Stomach smooth muscle (tissue), 2 donors: ENCODE measurements at regions not wholly inside any gene's neighbourhood (a gene's known extent, or its start where the extent isn't known, plus 50 kb on each side); places are given as distances from the start of the nearest gene placed in this dataset.
"Not testable (repeated sequence)": the region's sequence is repeated elsewhere in the genome, so short reads cannot be mapped to it uniquely, and the experiment has no call there.

Experiments
- H3K27ac ChIP-seq: one replicate; pipeline ENCODE4 v1.7.0; 2013; ENCODE audit warnings: mild to moderate bottlenecking, low read length, inconsistent platforms
- H3K27me3 ChIP-seq, 2 donors: one replicate each; pipeline ENCODE4 v1.7.0; 2013; ENCODE audit warnings: low read length in 2 of 2; ENCODE audit not compliant: insufficient read depth in 2 of 2, control insufficient read depth in 1 of 2
- H3K36me3 ChIP-seq, 2 donors: one replicate each; pipeline ENCODE4 v1.7.0; 2013; ENCODE audit warnings: low read length in 2 of 2; ENCODE audit not compliant: control insufficient read depth in 2 of 2, insufficient read depth in 2 of 2
- H3K4me1 ChIP-seq: one replicate; pipeline ENCODE4 v1.7.0; 2013; ENCODE audit warnings: low read length; ENCODE audit not compliant: control insufficient read depth, insufficient read depth
- H3K4me3 ChIP-seq, 2 donors: one replicate each; pipeline ENCODE4 v1.7.0; 2013; ENCODE audit warnings: low read length in 2 of 2
- H3K9ac ChIP-seq, 2 donors: one replicate each; pipeline ENCODE4 v1.7.0; 2013; ENCODE audit warnings: low read length in 2 of 2, mild to moderate bottlenecking in 1 of 2
- H3K9me3 ChIP-seq, 2 donors: one replicate each; pipeline ENCODE4 v1.7.0; 2013; ENCODE audit warnings: low read length in 2 of 2; ENCODE audit not compliant: control insufficient read depth in 2 of 2
- donor health status: healthy.
- donor health status: Pancreatic carcinoma.

- H3K9ac ChIP-seq, result no peak overlapping the region
- no peak overlapping the region for H3K4me3 ChIP-seq
- H3K27ac ChIP-seq, result no peak overlapping the region
- no peaks in the 10 kb centered on the region for H3K36me3 ChIP-seq
- no peaks in the 10 kb centered on the region for H3K4me1 ChIP-seq
- no peaks in the 10 kb centered on the region for H3K27me3 ChIP-seq
- no peaks in the 10 kb centered on the region for H3K9me3 ChIP-seq
Observed at GRCh38 chr6:50390416-50390815, 322.9 kb upstream of the TFAP2D start.

- H3K9ac ChIP-seq, H3K4me3 ChIP-seq, H3K9me3 ChIP-seq, H3K27me3 ChIP-seq, H3K27ac ChIP-seq, H3K36me3 ChIP-seq, H3K4me1 ChIP-seq: not testable (repeated sequence)
Observed at GRCh38 chr6:50394139-50394538, 319.2 kb upstream of the TFAP2D start.

GRCh38 chr6:50404643-50405042 lies 308.7 kb upstream of the TFAP2D start:
- Histone ChIP-seq H3K27me3 (no peaks in the 10 kb centered on the region), H3K9ac (no peak overlapping the region), H3K4me3 (no peak overlapping the region), H3K36me3 (no peaks in the 10 kb centered on the region), H3K9me3 (no peaks in the 10 kb centered on the region), H3K4me1 (no peaks in the 10 kb centered on the region), H3K27ac (no peak overlapping the region)

- no peak overlapping the region for H3K27ac ChIP-seq
Observed at GRCh38 chr6:50410579-50410978, 302.7 kb upstream of the TFAP2D start.

GRCh38 chr6:50421041-50421440 lies 292.3 kb upstream of the TFAP2D start:
- H3K4me3 ChIP-seq, H3K27ac ChIP-seq, H3K36me3 ChIP-seq, H3K9me3 ChIP-seq, H3K4me1 ChIP-seq, H3K9ac ChIP-seq, H3K27me3 ChIP-seq: not testable (repeated sequence)

More at GRCh38 chr6:50410579-50410978, 302.7 kb upstream of the TFAP2D start:
- Histone ChIP-seq H3K27me3 (no peaks in the 10 kb centered on the region), H3K4me1 (no peaks in the 10 kb centered on the region), H3K9me3 (no peaks in the 10 kb centered on the region), H3K9ac (no peak overlapping the region), H3K36me3 (no peaks in the 10 kb centered on the region), H3K4me3 (no peak overlapping the region)

GRCh38 chr6:50427267-50427666 lies 286.1 kb upstream of the TFAP2D start:
- H3K27me3 ChIP-seq, result no peaks in the 10 kb centered on the region
- H3K9me3 ChIP-seq, result no peaks in the 10 kb centered on the region
- H3K9ac ChIP-seq, result no peak overlapping the region
- H3K4me3 ChIP-seq, result no peak overlapping the region
- H3K4me1 ChIP-seq, result no peaks in the 10 kb centered on the region
- H3K27ac ChIP-seq, result no peak overlapping the region
- no peaks in the 10 kb centered on the region for H3K36me3 ChIP-seq

GRCh38 chr6:50437901-50438300 lies 275.4 kb upstream of the TFAP2D start:
- no peaks in the 10 kb centered on the region for H3K4me1 ChIP-seq
- H3K27ac ChIP-seq, result no peak overlapping the region
- no peaks in the 10 kb centered on the region for H3K27me3 ChIP-seq
- H3K36me3 ChIP-seq, result no peaks in the 10 kb centered on the region
- H3K9ac ChIP-seq, result no peak overlapping the region
- no peak overlapping the region for H3K4me3 ChIP-seq
- no peaks in the 10 kb centered on the region for H3K9me3 ChIP-seq

GRCh38 chr6:50442531-50443040 lies 270.7 kb upstream of the TFAP2D start:
- Histone ChIP-seq H3K36me3 (no peaks in the 10 kb centered on the region), H3K9me3 (no peaks in the 10 kb centered on the region), H3K4me1 (no peaks in the 10 kb centered on the region), H3K4me3 (no peak overlapping the region), H3K27ac (no peak overlapping the region), H3K9ac (no peak overlapping the region), H3K27me3 (no peaks in the 10 kb centered on the region)

GRCh38 chr6:50443144-50443543 lies 270.2 kb upstream of the TFAP2D start:
- H3K36me3 ChIP-seq, result no peaks in the 10 kb centered on the region
- no peaks in the 10 kb centered on the region for H3K9me3 ChIP-seq

GRCh38 chr6:50449128-50449527 lies 264.2 kb upstream of the TFAP2D start:
- Histone ChIP-seq H3K9me3 (no peaks in the 10 kb centered on the region), H3K27me3 (no peaks in the 10 kb centered on the region), H3K4me1 (no peaks in the 10 kb centered on the region), H3K9ac (no peak overlapping the region), H3K36me3 (no peaks in the 10 kb centered on the region), H3K27ac (no peak overlapping the region), H3K4me3 (no peak overlapping the region)

More at GRCh38 chr6:50443144-50443543, 270.2 kb upstream of the TFAP2D start:
- Histone ChIP-seq H3K4me3 (no peak overlapping the region), H3K4me1 (no peaks in the 10 kb centered on the region), H3K9ac (no peak overlapping the region), H3K27me3 (no peaks in the 10 kb centered on the region), H3K27ac (no peak overlapping the region)

- H3K4me3 ChIP-seq, result no peak overlapping the region
- no peaks in the 10 kb centered on the region for H3K9me3 ChIP-seq
- no peaks in the 10 kb centered on the region for H3K4me1 ChIP-seq
- H3K27ac ChIP-seq, result no peak overlapping the region
- no peaks in the 10 kb centered on the region for H3K27me3 ChIP-seq
- no peaks in the 10 kb centered on the region for H3K36me3 ChIP-seq
- H3K9ac ChIP-seq, result no peak overlapping the region
Observed at GRCh38 chr6:50451826-50452400, 261.4 kb upstream of the TFAP2D start.
